ENCODE measurements at regions not wholly inside any gene's neighbourhood (a gene's known extent, or its start where the extent isn't known, plus 50 kb on each side); places are given as distances from the start of the nearest gene placed in this dataset.
"Not testable (repeated sequence)": the region's sequence is repeated elsewhere in the genome, so short reads cannot be mapped to it uniquely, and the experiment has no call there.

DNA sequence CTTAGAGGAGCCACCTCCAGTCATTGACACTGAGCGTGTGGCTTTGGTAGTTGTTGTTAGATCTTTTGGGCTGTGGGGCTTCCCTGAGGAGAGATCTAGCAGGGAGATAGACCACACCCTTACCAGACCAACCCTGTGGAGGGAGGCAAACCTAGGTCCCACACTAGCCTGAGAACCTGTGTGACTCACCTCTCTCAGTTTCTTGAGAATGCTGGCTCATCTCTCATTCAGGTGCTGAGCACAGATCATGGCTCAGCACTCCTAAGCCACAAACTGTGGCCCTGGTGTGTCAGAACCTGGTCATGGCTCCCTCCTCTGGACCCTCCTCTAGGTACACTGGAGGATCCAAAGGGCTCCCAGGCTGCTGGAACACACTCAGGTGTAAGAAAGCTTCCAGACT is 919.7 kb downstream of the PRIM2 start:
- TF ChIP-seq, protein P1, sequence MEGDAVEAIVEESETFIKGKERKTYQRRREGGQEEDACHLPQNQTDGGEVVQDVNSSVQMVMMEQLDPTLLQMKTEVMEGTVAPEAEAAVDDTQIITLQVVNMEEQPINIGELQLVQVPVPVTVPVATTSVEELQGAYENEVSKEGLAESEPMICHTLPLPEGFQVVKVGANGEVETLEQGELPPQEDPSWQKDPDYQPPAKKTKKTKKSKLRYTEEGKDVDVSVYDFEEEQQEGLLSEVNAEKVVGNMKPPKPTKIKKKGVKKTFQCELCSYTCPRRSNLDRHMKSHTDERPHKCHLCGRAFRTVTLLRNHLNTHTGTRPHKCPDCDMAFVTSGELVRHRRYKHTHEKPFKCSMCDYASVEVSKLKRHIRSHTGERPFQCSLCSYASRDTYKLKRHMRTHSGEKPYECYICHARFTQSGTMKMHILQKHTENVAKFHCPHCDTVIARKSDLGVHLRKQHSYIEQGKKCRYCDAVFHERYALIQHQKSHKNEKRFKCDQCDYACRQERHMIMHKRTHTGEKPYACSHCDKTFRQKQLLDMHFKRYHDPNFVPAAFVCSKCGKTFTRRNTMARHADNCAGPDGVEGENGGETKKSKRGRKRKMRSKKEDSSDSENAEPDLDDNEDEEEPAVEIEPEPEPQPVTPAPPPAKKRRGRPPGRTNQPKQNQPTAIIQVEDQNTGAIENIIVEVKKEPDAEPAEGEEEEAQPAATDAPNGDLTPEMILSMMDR (IDR thresholded peaks at IDR 0.05), result not testable (repeated sequence)
- TF ChIP-seq TCF7L2, POLR2AphosphoS5 (IDR thresholded peaks at IDR 0.05; ENCODE audit: low read depth, low read length): not testable (repeated sequence)
- TF ChIP-seq, protein P2, sequence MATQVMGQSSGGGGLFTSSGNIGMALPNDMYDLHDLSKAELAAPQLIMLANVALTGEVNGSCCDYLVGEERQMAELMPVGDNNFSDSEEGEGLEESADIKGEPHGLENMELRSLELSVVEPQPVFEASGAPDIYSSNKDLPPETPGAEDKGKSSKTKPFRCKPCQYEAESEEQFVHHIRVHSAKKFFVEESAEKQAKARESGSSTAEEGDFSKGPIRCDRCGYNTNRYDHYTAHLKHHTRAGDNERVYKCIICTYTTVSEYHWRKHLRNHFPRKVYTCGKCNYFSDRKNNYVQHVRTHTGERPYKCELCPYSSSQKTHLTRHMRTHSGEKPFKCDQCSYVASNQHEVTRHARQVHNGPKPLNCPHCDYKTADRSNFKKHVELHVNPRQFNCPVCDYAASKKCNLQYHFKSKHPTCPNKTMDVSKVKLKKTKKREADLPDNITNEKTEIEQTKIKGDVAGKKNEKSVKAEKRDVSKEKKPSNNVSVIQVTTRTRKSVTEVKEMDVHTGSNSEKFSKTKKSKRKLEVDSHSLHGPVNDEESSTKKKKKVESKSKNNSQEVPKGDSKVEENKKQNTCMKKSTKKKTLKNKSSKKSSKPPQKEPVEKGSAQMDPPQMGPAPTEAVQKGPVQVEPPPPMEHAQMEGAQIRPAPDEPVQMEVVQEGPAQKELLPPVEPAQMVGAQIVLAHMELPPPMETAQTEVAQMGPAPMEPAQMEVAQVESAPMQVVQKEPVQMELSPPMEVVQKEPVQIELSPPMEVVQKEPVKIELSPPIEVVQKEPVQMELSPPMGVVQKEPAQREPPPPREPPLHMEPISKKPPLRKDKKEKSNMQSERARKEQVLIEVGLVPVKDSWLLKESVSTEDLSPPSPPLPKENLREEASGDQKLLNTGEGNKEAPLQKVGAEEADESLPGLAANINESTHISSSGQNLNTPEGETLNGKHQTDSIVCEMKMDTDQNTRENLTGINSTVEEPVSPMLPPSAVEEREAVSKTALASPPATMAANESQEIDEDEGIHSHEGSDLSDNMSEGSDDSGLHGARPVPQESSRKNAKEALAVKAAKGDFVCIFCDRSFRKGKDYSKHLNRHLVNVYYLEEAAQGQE (IDR thresholded peaks at IDR 0.05; ENCODE audit: insufficient read depth in 1 of 2, low read depth in 2 of 2, low read length in 1 of 2), result not testable (repeated sequence)

All from Panc1 (cell line).